ENCODE measurements at regions not wholly inside any gene's neighbourhood (a gene's known extent, or its start where the extent isn't known, plus 50 kb on each side); places are given as distances from the start of the nearest gene placed in this dataset.

- no peak for TF ChIP-seq CTCF (IDR thresholded peaks at IDR 0.05)
- no peak for TF ChIP-seq EZH2 (IDR thresholded peaks at IDR 0.05)
Measured at GRCh38 chr13:74464670-74465069, 330.5 kb upstream of the KLF12 start.

Data from neural progenitor cell (in vitro differentiated cells).